GM12878 (cell line): ENCODE measurements at regions not wholly inside any gene's neighbourhood (a gene's known extent, or its start where the extent isn't known, plus 50 kb on each side); places are given as distances from the start of the nearest gene placed in this dataset.
"Not testable (repeated sequence)": the region's sequence is repeated elsewhere in the genome, so short reads cannot be mapped to it uniquely, and the experiment has no call there.

Experiments
- CTCF ChIP-seq, 3 experiments: IDR thresholded peaks in 2 of 3; conservative IDR thresholded peaks in 1 of 3; 2 replicates each; pipeline ENCODE4 v1.5.1; 2011; ENCODE audit warnings: low read depth in 3 of 3, low read length in 3 of 3, mild to moderate bottlenecking in 3 of 3, control low read depth in 2 of 3, moderate library complexity in 2 of 3, inconsistent platforms in 1 of 3, mixed read lengths in 1 of 3; ENCODE audit not compliant: control insufficient read depth in 2 of 3, insufficient read depth in 1 of 3; ENCODE audit errors: extremely low read depth in 1 of 3
- ESRRA ChIP-seq: IDR thresholded peaks from 2 replicates; pipeline ENCODE4 v1.6.1; 2012; ENCODE audit warnings: mild to moderate bottlenecking, low read length, improper control_type of control experiment
- EZH2 ChIP-seq: IDR thresholded peaks from 2 replicates; pipeline ENCODE4 v1.6.1; 2012; ENCODE audit warnings: low read depth, mild to moderate bottlenecking, control low read depth, inconsistent platforms, low read length, borderline replicate concordance; ENCODE audit not compliant: control insufficient read depth
- GABPA ChIP-seq: IDR thresholded peaks from 2 replicates; pipeline ENCODE4 v1.6.1; 2014; ENCODE audit warnings: antibody characterized with exemption, low read depth, mild to moderate bottlenecking, inconsistent platforms
- IKZF1 ChIP-seq: fragments of 450-650 bp; conservative IDR thresholded peaks from 2 replicates; pipeline ENCODE4 v1.6.1; 2017; ENCODE audit warnings: antibody characterized with exemption, mild to moderate bottlenecking
- JUND ChIP-seq: IDR thresholded peaks from 2 replicates; pipeline ENCODE4 v1.6.1; 2012; ENCODE audit warnings: low read depth, mild to moderate bottlenecking, low read length, improper control_type of control experiment, moderate library complexity
- KAT2A ChIP-seq: conservative IDR thresholded peaks from 2 replicates; pipeline ENCODE4 v1.6.1; 2011; ENCODE audit warnings: low read depth, low read length; ENCODE audit not compliant: control insufficient read depth
- NBN ChIP-seq: fragments of 450-650 bp; IDR thresholded peaks from 2 replicates; pipeline ENCODE4 v1.6.1; 2016
- NRF1 ChIP-seq: conservative IDR thresholded peaks from 2 replicates; pipeline ENCODE4 v1.6.1; 2011; ENCODE audit warnings: mild to moderate bottlenecking, low read depth, low read length, improper control_type of control experiment
- POLR2AphosphoS5 ChIP-seq: IDR thresholded peaks from 2 replicates; pipeline ENCODE4 v1.6.1; 2011; ENCODE audit warnings: mild to moderate bottlenecking, low read length, inconsistent platforms
- RCOR1 ChIP-seq: conservative IDR thresholded peaks from 2 replicates; pipeline ENCODE4 v1.6.1; 2012; ENCODE audit warnings: low read depth, low read length, improper control_type of control experiment
- SMARCA5 ChIP-seq: fragments of 450-650 bp; IDR thresholded peaks from 2 replicates; pipeline ENCODE4 v1.6.1; 2017; ENCODE audit warnings: mild to moderate bottlenecking
- SP1 ChIP-seq: IDR thresholded peaks from one replicate; pipeline ENCODE4 v1.6.1; 2011; ENCODE audit warnings: low read depth, low read length
- ZBTB33 ChIP-seq: fragments of 450-650 bp; IDR thresholded peaks from 2 replicates; pipeline ENCODE4 v1.6.1; 2017; ENCODE audit warnings: mild to moderate bottlenecking

GRCh38 chrY:26669243-26669642 is 1047.3 kb downstream of the CDY1 start:
- not testable (repeated sequence) for TF ChIP-seq GABPA; IKZF1; ZBTB33; EZH2; NRF1; CTCF (IDR thresholded peaks at IDR 0.05 in 2 of 3, conservative IDR thresholded peaks at IDR 0.05 in 1 of 3; ENCODE audit: control insufficient read depth in 2 of 3, extremely low read depth in 1 of 3, insufficient read depth in 1 of 3, low read depth in 3 of 3, low read length in 3 of 3); RCOR1; SMARCA5; ESRRA; POLR2AphosphoS5; JUND; NBN; SP1; KAT2A
